Esophagus muscularis mucosa (tissue), 3 donors: ENCODE measurements at regions not wholly inside any gene's neighbourhood (a gene's known extent, or its start where the extent isn't known, plus 50 kb on each side); places are given as distances from the start of the nearest gene placed in this dataset.

Source experiments
- CTCF ChIP-seq, 3 experiments: fragments of 200-600 bp in 2 of 3; fragments of 450-650 bp in 1 of 3; sonication (generic) in 2 of 3; IDR thresholded peaks; one replicate each; pipeline ENCODE4 v1.5.1; 2017 to 2019; ENCODE audit warnings: antibody characterized with exemption in 3 of 3, mild to moderate bottlenecking in 2 of 3, moderate library complexity in 1 of 3
- EP300 ChIP-seq: sonication (generic); formaldehyde crosslinking; IDR thresholded peaks from one replicate; pipeline ENCODE4 v1.6.1; 2017; ENCODE audit warnings: antibody characterized with exemption

GRCh38 chr2:128986026-128986715 lies 667.5 kb upstream of the HS6ST1 start:
- TF ChIP-seq CTCF (IDR thresholded peaks at IDR 0.05) (no peak), EP300 (no peak)
